ENCODE measurements at regions not wholly inside any gene's neighbourhood (a gene's known extent, or its start where the extent isn't known, plus 50 kb on each side); places are given as distances from the start of the nearest gene placed in this dataset.

DNA sequence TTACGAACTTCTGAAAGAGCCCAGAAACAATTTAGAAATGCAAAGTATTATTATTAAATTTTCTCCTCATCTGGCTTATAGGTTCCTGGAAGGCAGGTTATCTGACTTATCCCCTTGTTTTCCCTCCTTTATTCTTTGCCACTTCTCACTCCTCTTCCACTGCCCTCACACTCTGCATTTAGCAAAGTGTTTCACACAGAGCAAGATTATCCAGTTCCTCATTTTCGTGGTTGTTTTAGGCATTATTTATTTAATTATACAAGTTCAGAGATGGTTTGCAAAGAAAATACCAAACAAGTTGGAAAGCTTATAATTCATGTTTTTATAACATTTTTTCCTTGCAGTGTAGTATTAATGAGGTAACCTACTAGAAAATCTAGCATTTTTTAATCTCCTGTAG is 544.9 kb downstream of the NSUN3 start:
- WGBS, 2 donors, result 40 to 59% methylated on average over 2 of the region's 2 CpGs
- ATAC-seq (no peak), DNase-seq (no peak)
- Histone ChIP-seq H3K36me3 (no peaks in the 10 kb centered on the region), H3K27me3 (no peaks in the 10 kb centered on the region), H3K27ac (no peak overlapping the region), H3K4me3 (no peak overlapping the region), H3K4me1 (no peaks in the 10 kb centered on the region), H3K9me3 (no peaks in the 10 kb centered on the region)
- TF ChIP-seq, protein P1, sequence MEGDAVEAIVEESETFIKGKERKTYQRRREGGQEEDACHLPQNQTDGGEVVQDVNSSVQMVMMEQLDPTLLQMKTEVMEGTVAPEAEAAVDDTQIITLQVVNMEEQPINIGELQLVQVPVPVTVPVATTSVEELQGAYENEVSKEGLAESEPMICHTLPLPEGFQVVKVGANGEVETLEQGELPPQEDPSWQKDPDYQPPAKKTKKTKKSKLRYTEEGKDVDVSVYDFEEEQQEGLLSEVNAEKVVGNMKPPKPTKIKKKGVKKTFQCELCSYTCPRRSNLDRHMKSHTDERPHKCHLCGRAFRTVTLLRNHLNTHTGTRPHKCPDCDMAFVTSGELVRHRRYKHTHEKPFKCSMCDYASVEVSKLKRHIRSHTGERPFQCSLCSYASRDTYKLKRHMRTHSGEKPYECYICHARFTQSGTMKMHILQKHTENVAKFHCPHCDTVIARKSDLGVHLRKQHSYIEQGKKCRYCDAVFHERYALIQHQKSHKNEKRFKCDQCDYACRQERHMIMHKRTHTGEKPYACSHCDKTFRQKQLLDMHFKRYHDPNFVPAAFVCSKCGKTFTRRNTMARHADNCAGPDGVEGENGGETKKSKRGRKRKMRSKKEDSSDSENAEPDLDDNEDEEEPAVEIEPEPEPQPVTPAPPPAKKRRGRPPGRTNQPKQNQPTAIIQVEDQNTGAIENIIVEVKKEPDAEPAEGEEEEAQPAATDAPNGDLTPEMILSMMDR (IDR thresholded peaks at IDR 0.05), result no peak
- intact Hi-C loops (cut with DNase I), result no loop called here

DNA sequence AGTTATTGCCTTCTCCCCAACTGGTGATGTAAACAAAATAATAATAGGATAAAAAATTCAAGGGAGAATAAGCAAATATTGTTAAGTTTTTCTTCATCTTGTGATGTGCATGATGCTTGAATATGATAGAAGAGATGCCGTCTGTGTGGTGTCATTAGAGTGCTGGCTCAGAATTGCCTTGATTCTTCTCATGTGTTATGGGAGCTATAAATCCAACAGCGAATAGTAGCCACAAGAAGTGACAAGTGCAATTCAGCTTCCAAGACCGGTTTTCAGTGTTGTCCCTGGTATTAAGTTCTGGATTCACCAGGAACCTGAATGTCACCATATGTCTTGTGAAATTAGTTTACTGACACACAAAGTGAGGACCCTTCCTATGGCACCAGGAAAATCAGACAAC is 547.0 kb downstream of the NSUN3 start:
- no peaks in the 10 kb centered on the region for H3K36me3 ChIP-seq
- WGBS, 2 donors, result 87 to 88% methylated on average over 3 of the region's 3 CpGs
- DNase-seq (no peak), ATAC-seq (no peak)
- TF ChIP-seq, protein P1 (IDR thresholded peaks at IDR 0.05), result no peak
- intact Hi-C loops (cut with DNase I), result no loop called here
- H3K27me3 ChIP-seq, result no peaks in the 10 kb centered on the region
- H3K4me3 ChIP-seq, result no peak overlapping the region
- H3K9me3 ChIP-seq, result no peaks in the 10 kb centered on the region
- H3K27ac ChIP-seq, result no peak overlapping the region
- no peaks in the 10 kb centered on the region for H3K4me1 ChIP-seq

DNA sequence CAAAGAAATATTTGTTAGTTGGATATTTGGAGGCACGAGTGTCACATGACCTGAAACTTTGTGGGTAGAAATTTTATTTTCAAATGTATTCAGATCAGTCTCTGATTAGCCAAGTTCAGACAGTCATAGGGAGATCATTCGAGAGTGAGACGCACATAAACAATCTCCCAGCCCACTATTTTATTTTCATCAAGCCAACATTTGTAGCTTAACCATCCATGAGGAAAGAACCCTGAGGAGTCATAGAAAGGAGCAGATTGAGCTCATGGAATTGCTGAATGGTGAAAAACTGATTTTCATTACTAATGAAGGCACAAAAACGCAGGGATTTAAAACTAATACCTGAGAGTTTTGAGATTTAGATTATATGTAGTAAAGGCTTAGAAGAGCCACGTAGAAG is 548.7 kb downstream of the NSUN3 start:
- Histone ChIP-seq H3K27me3 (no peaks in the 10 kb centered on the region), H3K9me3 (no peaks in the 10 kb centered on the region), H3K4me3 (no peak overlapping the region), H3K27ac (no peak overlapping the region), H3K36me3 (no peaks in the 10 kb centered on the region), H3K4me1 (no peaks in the 10 kb centered on the region)
- TF ChIP-seq, protein P1 (IDR thresholded peaks at IDR 0.05), result no peak
- WGBS, 2 donors, result 84 to 88% methylated on average over 5 of the region's 5 CpGs
- intact Hi-C loops (cut with DNase I), result no loop called here
- DNase-seq (no peak), ATAC-seq (no peak)

DNA sequence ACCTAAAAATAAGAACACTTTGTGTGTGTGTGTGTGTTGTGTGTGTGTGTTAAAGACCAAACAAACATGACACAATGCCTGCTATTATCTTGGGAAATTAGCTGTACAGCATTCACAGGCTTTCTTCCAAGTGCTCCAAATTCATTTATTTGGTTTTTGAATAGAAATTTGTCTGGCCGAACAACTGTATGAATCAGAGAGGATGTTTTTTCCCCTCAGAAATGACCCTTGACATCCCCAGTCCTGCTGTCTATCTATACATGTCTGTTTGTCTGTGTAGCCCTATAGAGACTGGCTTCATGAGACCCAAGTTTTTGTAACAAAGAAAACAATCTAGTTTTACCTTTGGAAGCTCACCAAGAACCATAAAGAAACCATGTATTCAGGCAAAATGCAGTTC is 549.8 kb downstream of the NSUN3 start:
- TF ChIP-seq, protein P1 (IDR thresholded peaks at IDR 0.05), result no peak
- Histone ChIP-seq H3K9me3 (no peaks in the 10 kb centered on the region), H3K27me3 (no peaks in the 10 kb centered on the region), H3K36me3 (no peaks in the 10 kb centered on the region), H3K4me3 (no peak overlapping the region), H3K27ac (no peak overlapping the region), H3K4me1 (no peaks in the 10 kb centered on the region)
- 56 to 70% methylated on average over 1 of the region's 1 CpG for WGBS, 2 donors
- ATAC-seq (no peak), DNase-seq (no peak)
- intact Hi-C loops (cut with DNase I), result no loop called here

DNA sequence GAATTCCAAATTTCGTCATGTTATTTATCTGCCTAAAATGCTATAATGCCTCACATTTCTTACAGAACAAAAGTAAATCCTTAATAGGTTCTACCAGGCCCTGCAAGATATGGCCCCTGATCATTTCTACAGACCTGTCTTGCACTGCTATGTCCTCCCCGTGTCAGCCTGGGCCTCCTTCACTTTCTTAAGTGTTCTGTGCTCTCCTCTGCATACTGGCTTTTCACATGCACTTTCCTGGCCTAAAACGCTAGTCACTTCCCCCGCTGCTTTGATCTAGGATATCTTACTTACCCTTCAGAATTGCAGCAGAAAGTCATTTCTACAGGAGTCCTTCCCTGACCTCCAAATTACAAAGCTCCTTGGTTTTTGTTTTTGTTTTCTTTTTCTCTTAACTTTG is 551.3 kb downstream of the NSUN3 start:
- Histone ChIP-seq H3K4me3 (no peak overlapping the region), H3K9me3 (no peaks in the 10 kb centered on the region), H3K36me3 (no peaks in the 10 kb centered on the region), H3K27me3 (no peaks in the 10 kb centered on the region), H3K27ac (no peak overlapping the region), H3K4me1 (no peaks in the 10 kb centered on the region)
- no peak for ATAC-seq
- intact Hi-C loops (cut with DNase I), result no loop called here
- TF ChIP-seq, protein P1 (IDR thresholded peaks at IDR 0.05), result no peak
- DNase-seq, result no peak
- WGBS, 2 donors, result 75 to 79% methylated on average over 4 of the region's 4 CpGs

All from heart right ventricle (tissue), 16 donors.